H9 (cell line): ENCODE measurements at regions not wholly inside any gene's neighbourhood (a gene's known extent, or its start where the extent isn't known, plus 50 kb on each side); places are given as distances from the start of the nearest gene placed in this dataset.

ENCODE experiments used
- DNase-seq: peaks from one replicate; pipeline ENCODE4 v3.0.0-alpha.2; 2017
- H2AFZ ChIP-seq: one replicate; pipeline ENCODE4 v1.6.1; 2013; ENCODE audit warnings: mild to moderate bottlenecking, low read length, control low read depth, moderate library complexity
- H2AK5ac ChIP-seq: 2 replicates; pipeline ENCODE4 v1.6.1; 2013; ENCODE audit warnings: low read length, control low read depth, mixed read lengths; ENCODE audit not compliant: insufficient read length
- H2BK120ac ChIP-seq: one replicate; pipeline ENCODE4 v1.6.1; 2013; ENCODE audit warnings: low read depth, mild to moderate bottlenecking, low read length, control low read depth, inconsistent platforms; ENCODE audit not compliant: poor library complexity, severe bottlenecking
- H2BK12ac ChIP-seq: 2 replicates; pipeline ENCODE4 v1.6.1; 2013; ENCODE audit warnings: low read length, control low read depth, mixed read lengths, low read depth; ENCODE audit not compliant: insufficient read length
- H2BK15ac ChIP-seq: 2 replicates; pipeline ENCODE4 v1.6.1; 2013; ENCODE audit warnings: low read depth, low read length, control low read depth
- H2BK20ac ChIP-seq: one replicate; pipeline ENCODE4 v1.6.1; 2013; ENCODE audit warnings: low read depth, mild to moderate bottlenecking, low read length, control low read depth, inconsistent platforms; ENCODE audit not compliant: poor library complexity, severe bottlenecking
- H2BK5ac ChIP-seq: 2 replicates; pipeline ENCODE4 v1.6.1; 2013; ENCODE audit warnings: low read length, control low read depth, mixed read lengths; ENCODE audit not compliant: insufficient read length
- H3K14ac ChIP-seq: 2 replicates; pipeline ENCODE4 v1.6.1; 2013; ENCODE audit warnings: low read length, control low read depth; ENCODE audit not compliant: insufficient read depth
- H3K18ac ChIP-seq: 2 replicates; pipeline ENCODE4 v1.6.1; 2013; ENCODE audit warnings: low read depth, mild to moderate bottlenecking, mixed read lengths, low read length, control low read depth; ENCODE audit not compliant: insufficient read length
- H3K23ac ChIP-seq: 2 replicates; pipeline ENCODE4 v1.6.1; 2013; ENCODE audit warnings: low read length, control low read depth, mixed read lengths, low read depth; ENCODE audit not compliant: insufficient read length
- H3K23me2 ChIP-seq: 2 replicates; pipeline ENCODE4 v1.6.1; 2013; ENCODE audit warnings: low read depth, mild to moderate bottlenecking, mixed read lengths, low read length, control low read depth; ENCODE audit not compliant: insufficient read length, poor library complexity, severe bottlenecking
- H3K27ac ChIP-seq: 2 replicates; pipeline ENCODE4 v1.5.1; 2013; ENCODE audit warnings: low read length, control low read depth, mixed read lengths, low read depth; ENCODE audit not compliant: insufficient read length
- H3K27me3 ChIP-seq: 2 replicates; pipeline ENCODE4 v1.6.1; 2013; ENCODE audit warnings: low read length, control low read depth, inconsistent platforms; ENCODE audit not compliant: insufficient read depth
- H3K4ac ChIP-seq: 2 replicates; pipeline ENCODE4 v1.6.1; 2013; ENCODE audit warnings: low read depth, mild to moderate bottlenecking, control low read depth, inconsistent platforms, low read length, moderate library complexity
- H3K4me1 ChIP-seq: 2 replicates; pipeline ENCODE4 v1.6.1; 2013; ENCODE audit warnings: low read length, control low read depth, inconsistent platforms; ENCODE audit not compliant: insufficient read depth
- H3K4me2 ChIP-seq: 2 replicates; pipeline ENCODE4 v1.6.1; 2013; ENCODE audit warnings: low read length, control low read depth, mixed read lengths; ENCODE audit not compliant: insufficient read length, insufficient read depth
- H3K56ac ChIP-seq: 2 replicates; pipeline ENCODE4 v1.6.1; 2013; ENCODE audit warnings: low read depth, mild to moderate bottlenecking, mixed read lengths, low read length, control low read depth; ENCODE audit not compliant: insufficient read length
- H3K79me1 ChIP-seq: 2 replicates; pipeline ENCODE4 v1.6.1; 2013; ENCODE audit warnings: low read depth, mild to moderate bottlenecking, moderate library complexity, low read length, control low read depth, inconsistent platforms; ENCODE audit not compliant: insufficient read depth, poor library complexity, severe bottlenecking
- H3K79me2 ChIP-seq: 2 replicates; pipeline ENCODE4 v1.6.1; 2013; ENCODE audit warnings: low read length, control low read depth, inconsistent platforms; ENCODE audit not compliant: insufficient read depth
- H3K9ac ChIP-seq: 2 replicates; pipeline ENCODE4 v1.6.1; 2013; ENCODE audit warnings: low read length, control low read depth, mixed read lengths; ENCODE audit not compliant: insufficient read length; ENCODE audit errors: extremely low read depth
- H3K9me3 ChIP-seq: one replicate; pipeline ENCODE4 v1.6.1; 2013; ENCODE audit warnings: low read depth, low read length, inconsistent platforms; ENCODE audit not compliant: control insufficient read depth
- H3T11ph ChIP-seq: one replicate; pipeline ENCODE4 v1.6.1; 2013; ENCODE audit warnings: mild to moderate bottlenecking, low read length, control low read depth, inconsistent platforms
- H4K20me1 ChIP-seq: one replicate; pipeline ENCODE4 v1.6.1; 2013; ENCODE audit not compliant: control insufficient read depth, insufficient read length, insufficient read depth
- H4K5ac ChIP-seq: 2 replicates; pipeline ENCODE4 v1.6.1; 2013; ENCODE audit warnings: low read depth, mild to moderate bottlenecking, mixed read lengths, low read length, control low read depth; ENCODE audit not compliant: insufficient read length
- H4K8ac ChIP-seq: replicated peaks from 2 replicates; pipeline ENCODE4 v1.6.1; 2013; ENCODE audit warnings: low read length, control low read depth, mixed read lengths, low read depth; ENCODE audit not compliant: insufficient read length
- H4K91ac ChIP-seq: 2 replicates; pipeline ENCODE4 v1.6.1; 2013; ENCODE audit warnings: low read depth, mild to moderate bottlenecking, moderate library complexity, mixed read lengths, low read length, control low read depth; ENCODE audit not compliant: insufficient read length
- H3K27ac Mint-ChIP-seq, 3 experiments: 2 replicates in 2 of 3; 3 replicates in 1 of 3; pipeline ENCODE4 v1.8.0; 2020 to 2021; ENCODE audit warnings: mixed read lengths in 3 of 3, mild to moderate bottlenecking in 1 of 3, moderate library complexity in 1 of 3
- H3K27me3 Mint-ChIP-seq: 2 replicates; pipeline ENCODE4 v1.8.0; 2021; ENCODE audit warnings: low read depth, mild to moderate bottlenecking, moderate library complexity, mixed read lengths
- H3K36me3 Mint-ChIP-seq, 3 experiments: 2 replicates in 2 of 3; 3 replicates in 1 of 3; pipeline ENCODE4 v1.8.0; 2020 to 2021; ENCODE audit warnings: low read depth in 3 of 3, mixed read lengths in 3 of 3; ENCODE audit not compliant: insufficient read depth in 1 of 3
- H3K4me1 Mint-ChIP-seq, 2 experiments: 2 replicates each; pipeline ENCODE4 v1.8.0; 2020; ENCODE audit warnings: mixed read lengths in 2 of 2
- H3K4me3 Mint-ChIP-seq, 2 experiments: 2 replicates in 1 of 2; 3 replicates in 1 of 2; pipeline ENCODE4 v1.8.0; 2020 to 2021; ENCODE audit warnings: mild to moderate bottlenecking in 2 of 2, mixed read lengths in 2 of 2, moderate library complexity in 1 of 2
- H3K9me3 Mint-ChIP-seq, 2 experiments: 2 replicates in 1 of 2; 3 replicates in 1 of 2; pipeline ENCODE4 v1.8.0; 2020; ENCODE audit warnings: mild to moderate bottlenecking in 2 of 2, mixed read lengths in 2 of 2, moderate library complexity in 1 of 2
- WGBS: extraction: QIAGEN DNeasy Blood & Tissue Kit; methylation state at CpG from one replicate; pipeline ENCODE4 v1.1.7; 2013; ENCODE audit warnings: missing lambda C conversion rate, low lambda C conversion rate, mixed read lengths; ENCODE audit not compliant: insufficient read length; ENCODE audit errors: extremely low coverage; 5-methylcytosine and 5-hydroxymethylcytosine counted together
- TF ChIP-seq, protein P1 (sequence below): fragments of 200-600 bp; sonication (generic); conservative IDR thresholded peaks from 3 replicates; pipeline ENCODE4 v1.8.0; 2021; ENCODE audit warnings: antibody characterized with exemption, mild to moderate bottlenecking

DNA sequence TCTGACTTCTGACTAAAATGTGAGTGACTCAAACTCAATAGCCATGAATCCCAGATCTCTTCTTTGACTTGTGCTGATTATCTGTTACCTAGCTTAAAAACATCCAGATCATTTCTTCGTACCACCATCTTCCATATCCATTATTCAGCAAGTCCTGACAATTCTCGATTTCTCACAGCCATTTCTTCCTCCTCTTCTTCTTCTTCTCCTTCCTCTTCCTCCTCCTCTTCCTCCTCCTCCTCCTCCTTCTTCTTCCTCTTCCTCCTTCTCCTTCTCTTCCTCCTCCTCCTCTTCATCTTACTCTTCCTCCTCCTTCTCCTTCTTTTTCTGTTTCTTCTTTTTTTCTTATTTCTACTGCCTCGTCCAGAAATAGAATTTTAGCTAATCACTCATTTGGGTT, 77.0 kb upstream of the MAP1B start:
- Histone ChIP-seq H2BK15ac (no peak overlapping the region), H2BK5ac (no peak overlapping the region), H2AK5ac (no peak overlapping the region), H3K14ac (no peak overlapping the region), H3K4me2 (no peak overlapping the region), H2BK12ac (no peak overlapping the region), H3K79me2 (no peaks in the 10 kb centered on the region), H3K4me1 (peaks cover 7% of the 10 kb centered on the region; the same call in 1 of the 2 replicates), H2BK120ac (no peak overlapping the region), H3K9me3 (no peaks in the 10 kb centered on the region), H4K91ac (no peak overlapping the region), H3K23me2 (no peaks in the 10 kb centered on the region), H2AFZ (no peak overlapping the region), H3K9ac (no peak overlapping the region), H3K27me3 (no peaks in the 10 kb centered on the region), H4K5ac (no peak overlapping the region), H3K79me1 (no peaks in the 10 kb centered on the region), H3K27ac (no peak overlapping the region), H4K8ac (no peak overlapping the region), H3K4ac (no peak overlapping the region), H3K56ac (no peak overlapping the region), H3T11ph (no peak overlapping the region), H4K20me1 (no peaks in the 10 kb centered on the region), H3K23ac (no peak overlapping the region), H3K18ac (no peak overlapping the region), H2BK20ac (no peak overlapping the region)
- TF ChIP-seq, protein P1, sequence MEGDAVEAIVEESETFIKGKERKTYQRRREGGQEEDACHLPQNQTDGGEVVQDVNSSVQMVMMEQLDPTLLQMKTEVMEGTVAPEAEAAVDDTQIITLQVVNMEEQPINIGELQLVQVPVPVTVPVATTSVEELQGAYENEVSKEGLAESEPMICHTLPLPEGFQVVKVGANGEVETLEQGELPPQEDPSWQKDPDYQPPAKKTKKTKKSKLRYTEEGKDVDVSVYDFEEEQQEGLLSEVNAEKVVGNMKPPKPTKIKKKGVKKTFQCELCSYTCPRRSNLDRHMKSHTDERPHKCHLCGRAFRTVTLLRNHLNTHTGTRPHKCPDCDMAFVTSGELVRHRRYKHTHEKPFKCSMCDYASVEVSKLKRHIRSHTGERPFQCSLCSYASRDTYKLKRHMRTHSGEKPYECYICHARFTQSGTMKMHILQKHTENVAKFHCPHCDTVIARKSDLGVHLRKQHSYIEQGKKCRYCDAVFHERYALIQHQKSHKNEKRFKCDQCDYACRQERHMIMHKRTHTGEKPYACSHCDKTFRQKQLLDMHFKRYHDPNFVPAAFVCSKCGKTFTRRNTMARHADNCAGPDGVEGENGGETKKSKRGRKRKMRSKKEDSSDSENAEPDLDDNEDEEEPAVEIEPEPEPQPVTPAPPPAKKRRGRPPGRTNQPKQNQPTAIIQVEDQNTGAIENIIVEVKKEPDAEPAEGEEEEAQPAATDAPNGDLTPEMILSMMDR, result no peak
- Mint-ChIP-seq H3K9me3 (no peaks in the 10 kb centered on the region; a peak in 1 of 5 replicates), H3K4me3 (no peak overlapping the region), H3K27ac (no peak overlapping the region), H3K4me1 (peaks cover 26 to 32% of the 10 kb centered on the region in 2 experiments), H3K27me3 (no peaks in the 10 kb centered on the region), H3K36me3 (no peaks in the 10 kb centered on the region)
- 100% methylated on average over 1 of the region's 3 CpGs for WGBS
- DNase-seq, result no peak
